LNCAP (cell line): ENCODE measurements at regions not wholly inside any gene's neighbourhood (a gene's known extent, or its start where the extent isn't known, plus 50 kb on each side); places are given as distances from the start of the nearest gene placed in this dataset.

Experiments
- CTCF ChIP-seq: fragments of 450-650 bp; IDR thresholded peaks from 2 replicates; pipeline ENCODE4 v1.5.1; 2017; ENCODE audit warnings: mild to moderate bottlenecking

GRCh38 chr9:2269778-2270177 is 254.6 kb downstream of the SMARCA2 start:
- no peak for TF ChIP-seq CTCF

- TF ChIP-seq CTCF: no peak
These were observed 255.4 kb downstream of the SMARCA2 start for GRCh38 chr9:2270565-2270964.

GRCh38 chr9:2271426-2271825 is 256.3 kb downstream of the SMARCA2 start:
- TF ChIP-seq CTCF: no peak

- no peak for TF ChIP-seq CTCF
These were observed 259.6 kb downstream of the SMARCA2 start for GRCh38 chr9:2274762-2275161.

GRCh38 chr9:2276296-2276695 is 261.1 kb downstream of the SMARCA2 start:
- TF ChIP-seq CTCF: no peak

- TF ChIP-seq CTCF: no peak
These were observed 266.1 kb downstream of the SMARCA2 start for GRCh38 chr9:2281031-2281802.

GRCh38 chr9:2281803-2282185 is 266.6 kb downstream of the SMARCA2 start:
- no peak for TF ChIP-seq CTCF

GRCh38 chr9:2284770-2285169 is 269.6 kb downstream of the SMARCA2 start:
- no peak for TF ChIP-seq CTCF
